OCI-LY1 (cell line): ENCODE measurements at regions not wholly inside any gene's neighbourhood (a gene's known extent, or its start where the extent isn't known, plus 50 kb on each side); places are given as distances from the start of the nearest gene placed in this dataset.

Source experiments
- EZH2 ChIP-seq: fragments of 200-600 bp; sonication (generic), shearing (Covaris generic); IDR thresholded peaks from 2 replicates; pipeline ENCODE4 v1.8.0; 2017; ENCODE audit warnings: borderline replicate concordance, mixed run types, mild to moderate bottlenecking, antibody characterized with exemption, low read length, moderate library complexity, mixed read lengths
- TF ChIP-seq, protein P1 (sequence below): fragments of 200-600 bp; sonication (generic), shearing (Covaris generic); IDR thresholded peaks from 2 replicates; pipeline ENCODE4 v1.5.1; 2017; ENCODE audit warnings: mild to moderate bottlenecking, antibody characterized with exemption, low read length, moderate library complexity, mixed read lengths

DNA sequence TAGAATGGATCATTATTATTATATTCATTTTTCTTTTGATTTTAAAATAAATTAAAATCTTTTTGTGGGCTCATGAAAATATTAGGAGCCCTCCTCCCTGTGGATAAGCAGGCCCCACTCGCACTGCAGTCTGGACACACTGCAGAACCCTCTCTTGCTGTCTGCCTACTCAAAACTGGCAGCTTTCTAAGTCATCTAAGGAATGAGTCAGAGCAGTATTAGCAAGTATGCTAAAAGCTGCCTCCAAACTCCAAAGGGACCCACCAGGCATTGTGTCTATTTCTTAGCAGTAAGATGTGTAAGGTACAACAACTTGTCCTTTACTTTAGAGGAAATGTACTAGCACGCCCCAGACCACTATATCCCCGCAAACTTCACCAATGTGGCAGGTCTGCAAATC, 108.8 kb downstream of the SYF2 start:
- TF ChIP-seq, protein P1, sequence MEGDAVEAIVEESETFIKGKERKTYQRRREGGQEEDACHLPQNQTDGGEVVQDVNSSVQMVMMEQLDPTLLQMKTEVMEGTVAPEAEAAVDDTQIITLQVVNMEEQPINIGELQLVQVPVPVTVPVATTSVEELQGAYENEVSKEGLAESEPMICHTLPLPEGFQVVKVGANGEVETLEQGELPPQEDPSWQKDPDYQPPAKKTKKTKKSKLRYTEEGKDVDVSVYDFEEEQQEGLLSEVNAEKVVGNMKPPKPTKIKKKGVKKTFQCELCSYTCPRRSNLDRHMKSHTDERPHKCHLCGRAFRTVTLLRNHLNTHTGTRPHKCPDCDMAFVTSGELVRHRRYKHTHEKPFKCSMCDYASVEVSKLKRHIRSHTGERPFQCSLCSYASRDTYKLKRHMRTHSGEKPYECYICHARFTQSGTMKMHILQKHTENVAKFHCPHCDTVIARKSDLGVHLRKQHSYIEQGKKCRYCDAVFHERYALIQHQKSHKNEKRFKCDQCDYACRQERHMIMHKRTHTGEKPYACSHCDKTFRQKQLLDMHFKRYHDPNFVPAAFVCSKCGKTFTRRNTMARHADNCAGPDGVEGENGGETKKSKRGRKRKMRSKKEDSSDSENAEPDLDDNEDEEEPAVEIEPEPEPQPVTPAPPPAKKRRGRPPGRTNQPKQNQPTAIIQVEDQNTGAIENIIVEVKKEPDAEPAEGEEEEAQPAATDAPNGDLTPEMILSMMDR = no peak
- TF ChIP-seq EZH2 = no peak
